NCI-H146 (cell line): ENCODE measurements at regions not wholly inside any gene's neighbourhood (a gene's known extent, or its start where the extent isn't known, plus 50 kb on each side); places are given as distances from the start of the nearest gene placed in this dataset.
"Not testable (repeated sequence)": the region's sequence is repeated elsewhere in the genome, so short reads cannot be mapped to it uniquely, and the experiment has no call there.

Experiments
- DNase-seq: peaks from one replicate; lab custom pipeline; 2025; lab: John Stamatoyannopoulos, UW

DNA sequence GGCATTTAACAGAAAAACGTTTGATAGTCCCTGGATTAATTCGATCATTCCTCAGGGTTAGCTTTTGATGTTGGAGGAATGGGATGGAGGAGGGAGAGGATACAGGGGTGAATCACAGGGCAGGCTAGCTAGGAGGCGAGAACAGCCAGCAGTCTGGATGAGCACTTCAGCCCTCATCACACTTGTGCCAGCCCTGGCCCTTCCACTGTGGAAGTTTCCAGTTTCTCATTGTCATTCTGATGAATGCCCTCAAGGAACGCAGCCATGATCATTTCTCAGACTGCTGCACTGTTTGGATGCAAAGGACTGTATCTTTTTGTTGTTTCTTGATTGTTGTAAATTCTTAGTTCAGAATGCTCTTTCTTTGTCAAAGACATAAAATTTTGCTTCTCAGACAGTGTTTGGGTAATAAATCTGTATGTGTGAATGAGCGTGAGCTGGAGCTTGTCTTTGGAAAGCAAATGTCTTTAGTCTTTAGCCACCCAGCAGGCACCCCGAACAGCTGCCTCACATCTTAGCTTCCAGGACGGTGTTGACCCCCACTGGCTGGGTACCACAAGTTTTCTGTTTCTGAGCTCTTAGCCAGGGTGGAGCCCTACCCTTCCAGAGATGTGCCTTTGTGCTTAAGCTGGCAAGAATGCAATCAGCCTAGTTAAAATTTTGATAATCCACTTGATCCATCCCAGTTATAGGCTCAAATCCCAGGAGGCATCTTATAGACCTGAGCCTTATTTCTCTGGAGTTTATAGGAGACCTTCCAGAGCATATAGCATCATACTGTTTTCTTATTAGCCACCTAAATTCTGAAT, 121.1 kb downstream of the PDCD6IP start:
- DNase-seq: no peak

DNA sequence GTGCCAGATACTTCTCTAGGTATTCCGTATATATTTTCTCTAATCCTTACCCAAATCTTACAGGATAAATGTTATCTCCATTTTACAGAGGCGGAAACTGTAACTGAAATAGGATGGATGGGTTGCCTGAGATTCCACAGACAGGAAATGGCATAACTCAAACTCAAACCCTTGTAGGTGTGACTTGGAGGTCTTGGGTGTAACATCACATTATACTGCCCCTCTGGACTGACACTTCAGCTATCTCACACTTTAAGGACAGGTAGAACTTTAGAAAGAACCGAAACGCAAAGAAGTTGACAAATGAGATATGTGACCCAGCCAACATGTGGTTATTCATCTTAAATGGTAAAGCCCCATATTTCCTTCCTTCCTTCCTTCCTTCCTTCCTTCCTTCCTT, 122.1 kb downstream of the PDCD6IP start:
- DNase-seq: no peak

DNA sequence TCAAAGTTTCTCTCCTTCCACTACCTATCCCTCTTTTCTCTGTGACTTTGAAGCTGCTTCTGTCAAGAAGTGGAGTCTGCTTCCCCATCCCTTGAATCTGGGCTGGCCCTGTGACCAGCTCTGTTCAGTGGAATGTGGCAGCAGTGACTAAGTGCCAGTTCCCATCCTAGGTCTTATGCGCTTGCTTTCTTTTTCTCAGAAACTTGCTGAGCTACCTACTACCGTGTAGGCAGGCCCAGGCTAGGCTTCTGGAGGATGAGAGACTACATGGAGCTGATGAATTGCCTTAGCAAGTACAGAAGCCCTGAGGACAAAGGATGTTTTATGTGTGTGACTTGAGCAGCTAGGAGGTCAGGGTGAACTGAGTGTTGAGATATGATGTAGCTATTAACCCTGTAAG, 123.2 kb downstream of the PDCD6IP start:
- no peak for DNase-seq

DNA sequence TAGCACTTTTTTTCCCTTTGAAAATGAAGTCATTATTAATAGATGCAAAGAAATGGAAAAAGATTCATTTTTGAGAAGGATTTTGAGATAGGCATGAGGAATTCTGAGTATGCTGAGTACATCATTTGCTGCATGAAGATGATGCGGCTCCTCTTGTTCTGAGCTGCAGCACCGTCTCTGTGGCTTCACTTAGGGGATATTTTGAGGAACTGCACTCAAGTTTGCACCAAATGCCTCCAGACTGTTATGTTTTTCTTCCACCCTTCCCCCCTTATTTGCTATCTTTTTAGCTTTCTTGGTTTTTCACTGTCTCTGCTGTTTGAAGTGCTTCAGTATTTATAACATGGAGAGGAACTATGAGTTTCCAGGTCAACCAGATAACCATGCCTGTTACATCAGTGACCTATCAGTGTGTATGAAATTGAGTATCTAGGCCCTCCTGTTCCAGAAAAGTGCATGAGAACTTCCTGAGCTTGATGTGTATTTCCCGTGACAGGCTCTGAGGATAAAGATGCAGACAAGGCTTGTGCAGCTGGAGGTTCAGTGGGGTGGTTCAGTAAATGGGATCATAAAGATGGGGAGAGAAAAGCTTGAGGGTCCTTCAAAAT, 128.7 kb downstream of the PDCD6IP start:
- DNase-seq: no peak

DNA sequence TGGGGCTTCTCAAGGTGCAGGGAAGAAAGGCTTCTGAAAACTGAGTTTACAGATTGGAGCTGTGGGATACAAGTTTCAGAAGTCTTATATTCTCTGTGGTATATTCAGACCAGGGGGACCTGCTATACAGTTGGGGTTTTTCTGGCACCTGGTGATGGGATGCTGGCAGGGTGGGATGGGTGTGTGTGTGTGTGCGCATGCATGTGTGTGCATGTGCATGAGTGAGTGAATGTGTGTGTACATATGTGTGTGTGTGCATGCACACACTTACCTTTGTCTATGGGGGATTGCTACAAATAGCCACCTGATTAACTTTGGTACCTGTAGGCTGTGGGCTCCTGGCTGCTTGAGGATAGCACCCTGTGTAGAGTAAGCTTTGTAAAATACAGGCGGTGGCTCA, 131.4 kb downstream of the PDCD6IP start:
- no peak for DNase-seq

DNA sequence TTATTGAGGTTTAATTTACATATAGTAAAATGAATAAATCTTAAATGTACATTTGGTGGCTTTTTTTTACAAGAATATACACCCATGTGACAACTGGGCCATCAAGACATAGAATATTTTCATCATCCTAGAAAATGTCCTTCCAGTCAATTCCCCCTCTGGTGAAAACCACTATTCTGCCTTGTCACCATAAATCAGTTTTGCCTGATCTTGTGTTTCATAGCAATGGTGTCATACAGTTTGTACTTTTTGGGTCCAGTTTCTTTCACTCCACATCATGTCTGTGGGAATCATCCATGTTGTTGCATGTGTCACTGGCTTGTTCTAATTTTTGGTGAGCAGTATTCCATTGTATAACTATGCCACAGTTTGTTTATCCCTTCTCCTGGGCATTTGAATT, 133.1 kb downstream of the PDCD6IP start:
- DNase-seq: no peak

DNA sequence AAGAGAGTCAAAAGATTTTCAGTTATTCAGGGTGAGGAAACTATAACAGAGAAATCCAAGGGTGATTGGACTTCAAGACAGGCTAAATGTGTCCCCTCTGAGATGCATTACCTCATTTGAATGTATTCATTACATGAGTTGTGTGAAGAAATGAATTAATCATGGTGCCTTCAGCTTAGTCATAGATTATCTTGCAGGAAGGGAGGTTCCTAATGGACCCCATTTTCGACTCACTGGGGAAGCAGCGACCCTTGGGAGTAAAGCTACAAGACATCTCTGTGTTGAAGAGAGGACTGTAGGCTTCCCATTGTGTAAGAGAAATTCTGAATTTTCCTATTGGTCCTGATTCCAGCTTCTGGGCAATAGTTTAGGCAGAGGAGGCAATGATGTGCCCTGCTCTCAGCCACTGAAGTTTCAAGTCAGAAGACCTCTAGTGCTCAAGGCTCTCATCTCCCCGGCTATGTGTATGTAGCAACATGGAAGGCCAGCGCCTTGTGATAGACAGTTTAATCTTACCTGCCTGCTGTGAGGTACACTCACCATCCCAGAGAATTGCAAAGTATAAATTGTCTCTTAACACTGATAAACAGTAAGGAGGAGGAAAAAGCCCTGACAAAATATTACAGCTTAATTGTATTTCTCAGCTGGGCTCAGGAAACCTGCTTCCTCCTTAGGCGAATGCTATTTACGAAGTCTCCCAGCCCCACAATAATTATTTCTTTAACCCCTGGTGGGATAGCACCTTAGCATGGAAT, 133.8 kb downstream of the PDCD6IP start:
- no peak for DNase-seq

DNA sequence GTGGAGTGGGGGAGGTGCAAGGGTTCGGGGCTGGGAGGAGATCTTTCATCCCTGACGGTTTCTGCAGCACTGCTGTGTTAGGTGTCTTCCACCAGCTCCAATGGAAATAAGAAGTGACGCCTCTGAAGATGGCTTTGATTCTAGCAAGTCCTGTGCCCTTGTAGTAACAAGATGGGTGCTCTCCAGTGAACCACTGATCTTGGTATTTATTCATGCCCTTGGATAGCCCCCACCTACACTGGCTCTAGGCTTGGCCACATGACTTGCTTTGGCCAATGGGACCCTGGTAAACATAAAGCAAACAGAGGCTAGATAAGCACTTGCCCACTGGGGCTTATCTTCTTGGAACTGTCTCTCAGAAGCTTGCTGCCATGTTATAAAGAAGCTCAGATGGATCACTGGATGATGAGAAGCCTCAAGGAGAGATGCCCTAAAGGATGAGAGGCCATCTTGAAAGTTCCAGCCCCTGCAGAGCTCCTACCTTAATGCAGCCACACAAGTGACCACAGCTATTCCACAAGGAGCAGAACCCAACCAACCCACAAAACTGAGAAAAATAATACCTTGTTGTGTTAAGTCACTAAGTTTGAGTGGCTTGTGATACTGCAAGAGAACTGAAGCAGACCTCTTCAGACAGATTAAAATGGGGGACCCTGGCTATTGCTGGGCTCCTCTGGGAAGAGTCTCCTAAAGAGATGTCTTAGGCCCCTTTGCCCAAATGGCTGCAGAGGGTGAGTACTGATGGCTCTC, 137.9 kb downstream of the PDCD6IP start:
- DNase-seq: no peak

DNA sequence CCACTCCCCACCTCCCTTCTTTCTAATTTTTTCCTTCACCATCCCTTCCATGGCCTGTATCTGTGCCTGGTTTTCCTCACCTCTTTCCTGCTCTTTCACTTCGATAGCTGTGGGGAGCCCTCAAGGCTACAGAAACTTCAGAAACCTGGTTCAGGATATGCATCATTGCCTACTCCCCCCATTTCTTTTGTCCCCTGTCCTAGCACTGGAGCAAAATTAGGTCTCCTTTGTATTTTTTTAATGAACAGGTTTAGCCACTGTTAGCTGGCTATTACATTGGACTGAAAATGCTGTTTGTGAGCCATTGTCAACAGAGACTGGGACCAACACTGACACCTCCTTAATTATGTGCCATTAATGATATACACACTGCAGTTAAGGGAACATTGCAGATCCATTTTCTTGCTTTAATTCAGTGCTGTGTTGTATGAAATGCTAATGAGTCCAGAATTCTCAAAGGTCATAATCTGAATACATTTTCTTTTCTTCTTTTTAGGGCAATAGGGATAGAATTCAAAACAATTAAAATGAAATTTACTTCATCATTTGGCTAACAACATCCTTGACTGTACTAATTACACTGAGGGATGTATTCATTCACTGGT, 138.6 kb downstream of the PDCD6IP start:
- DNase-seq: no peak

DNA sequence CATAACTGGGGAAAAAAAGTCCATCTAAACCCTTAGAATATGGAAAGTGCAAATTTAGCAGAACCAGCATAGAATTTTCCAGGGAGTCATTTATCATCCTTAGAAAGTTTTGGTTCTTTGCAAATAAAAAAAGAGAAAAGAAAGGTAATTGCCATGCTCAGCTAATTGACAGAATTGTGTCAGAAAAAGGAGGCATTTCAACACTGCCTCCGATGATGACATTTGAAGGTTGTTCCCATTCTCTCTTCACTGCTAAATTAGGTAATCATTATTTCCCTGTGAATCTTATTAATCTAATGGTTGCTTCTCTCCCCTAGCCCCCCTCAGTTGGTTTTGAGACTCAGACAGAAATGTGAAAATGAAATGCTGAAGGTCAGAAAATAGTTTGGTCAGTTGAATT, 139.2 kb downstream of the PDCD6IP start:
- DNase-seq: no peak

DNA sequence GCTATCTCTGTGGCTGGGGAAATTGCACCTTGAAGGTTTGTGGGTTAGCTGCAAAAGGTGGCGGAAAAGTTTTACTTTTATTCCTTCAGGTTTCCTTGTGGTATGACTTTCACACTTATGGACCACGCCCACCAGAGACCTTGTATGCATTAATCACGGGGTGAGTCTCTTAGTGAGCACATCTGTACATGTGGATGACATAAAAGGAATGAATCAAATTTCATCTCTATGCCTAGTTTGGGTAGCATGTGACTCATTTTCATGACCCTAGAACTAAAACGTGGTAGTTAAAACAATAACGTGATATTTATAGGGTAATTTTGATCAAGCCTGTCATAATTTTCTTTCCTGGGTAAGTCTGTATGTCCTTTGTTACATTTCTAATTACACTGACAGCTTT, 141.7 kb downstream of the PDCD6IP start:
- no peak for DNase-seq

DNA sequence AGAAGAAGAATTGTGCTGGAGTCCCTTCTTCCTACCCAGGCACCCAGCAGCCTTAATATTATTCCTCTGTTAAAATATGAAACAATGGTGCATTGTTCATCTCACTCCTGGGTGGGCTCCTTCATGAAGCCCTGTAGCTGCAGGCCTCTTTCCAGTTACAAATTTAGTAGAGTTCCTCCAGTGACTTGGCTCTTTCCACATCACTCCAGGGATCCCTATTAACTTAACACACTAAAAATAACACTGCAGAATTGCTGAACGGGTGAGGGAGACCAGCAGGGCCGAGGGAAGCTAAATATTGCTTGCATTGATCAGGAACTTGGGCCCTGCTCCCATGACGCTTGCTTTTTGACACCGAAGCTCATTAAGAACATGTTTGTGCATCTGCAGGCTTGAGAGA, 142.3 kb downstream of the PDCD6IP start:
- no peak for DNase-seq

DNA sequence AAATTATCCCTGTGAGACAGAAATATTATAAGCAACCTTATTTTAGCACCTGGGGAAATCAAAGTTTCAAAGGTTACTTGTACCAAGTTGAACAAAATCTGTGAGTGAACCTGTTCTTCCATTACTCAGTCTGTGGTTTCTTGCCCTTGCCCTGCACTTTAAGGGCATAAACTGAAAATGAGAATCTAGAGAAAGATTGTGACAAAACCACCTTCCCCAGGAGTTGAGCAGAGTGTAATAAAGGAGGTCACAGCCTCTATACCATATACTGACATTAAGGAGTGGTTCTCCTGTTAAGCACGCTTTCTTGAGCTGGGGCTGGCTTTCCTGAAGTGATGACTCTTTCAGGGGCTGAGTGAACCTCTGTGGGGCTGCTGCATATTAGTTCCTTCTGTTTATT, 143.4 kb downstream of the PDCD6IP start:
- no peak for DNase-seq

DNA sequence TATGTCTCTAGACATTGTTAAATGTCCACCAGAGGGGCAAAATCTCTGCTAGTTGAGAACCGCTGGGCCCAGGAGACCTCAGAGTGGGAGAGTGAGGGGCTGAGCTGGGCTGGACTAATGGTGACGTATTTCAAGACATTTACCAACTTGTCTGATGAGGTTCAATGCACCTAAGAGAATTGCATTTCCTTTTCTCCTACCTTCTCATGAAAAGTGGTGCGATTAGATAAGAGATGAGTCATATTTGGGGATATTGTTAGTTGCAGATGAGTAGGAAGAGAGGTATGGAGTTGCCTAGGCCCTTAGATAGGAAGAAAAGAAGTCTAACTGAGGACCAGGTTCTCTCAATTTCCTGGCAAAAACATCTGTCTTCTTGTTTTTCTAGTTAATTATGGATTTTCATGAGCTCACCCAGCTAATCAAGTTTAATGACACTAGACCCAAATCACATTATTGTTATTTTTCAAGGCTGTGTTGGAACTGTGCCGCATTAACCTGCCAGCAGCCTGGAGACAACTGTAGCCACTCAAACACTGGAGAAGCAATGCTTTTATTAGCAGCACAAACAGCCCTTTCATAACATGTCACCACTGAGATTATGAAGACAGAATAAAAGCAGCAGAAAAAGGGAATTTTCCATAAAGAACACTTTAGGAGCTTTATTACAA, 144.2 kb downstream of the PDCD6IP start:
- DNase-seq: no peak

DNA sequence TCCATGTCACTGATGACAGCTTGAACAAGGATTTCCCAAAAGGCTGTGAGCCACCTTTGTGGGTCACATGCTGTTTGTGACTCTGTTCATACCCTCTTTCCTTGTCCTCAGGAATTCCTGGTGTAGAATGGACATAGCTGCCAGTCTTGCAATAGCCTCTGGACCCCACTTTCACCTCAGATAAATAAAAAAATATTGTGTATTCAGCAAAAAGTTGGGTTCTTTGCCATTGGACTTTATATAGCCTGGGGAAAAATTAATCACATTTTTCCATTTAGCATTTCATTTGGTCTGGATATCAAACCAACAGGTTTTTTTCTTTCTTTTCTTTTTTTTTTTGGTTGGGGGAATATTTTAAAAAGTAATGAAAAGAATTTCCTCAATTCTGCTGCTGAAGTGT, 144.8 kb downstream of the PDCD6IP start:
- DNase-seq: no peak

DNA sequence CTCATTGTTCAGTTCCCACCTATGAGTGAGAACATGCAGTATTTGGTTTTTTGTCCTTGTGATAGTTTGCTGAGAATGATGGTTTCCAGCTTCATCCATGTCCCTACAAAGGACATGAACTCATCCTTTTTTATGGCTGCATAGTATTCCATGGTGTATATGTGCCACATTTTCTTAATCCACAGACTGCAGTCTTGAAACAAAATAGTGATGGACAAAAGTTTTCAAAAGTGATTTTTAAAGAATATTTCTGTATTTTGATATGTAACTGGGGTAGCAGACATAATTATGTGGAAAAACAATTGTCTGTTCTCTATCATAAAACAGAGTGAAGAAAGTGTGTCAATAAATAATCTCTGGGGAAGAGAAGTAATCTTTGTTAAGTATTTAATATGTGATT, 148.2 kb downstream of the PDCD6IP start:
- not testable (repeated sequence) for DNase-seq

DNA sequence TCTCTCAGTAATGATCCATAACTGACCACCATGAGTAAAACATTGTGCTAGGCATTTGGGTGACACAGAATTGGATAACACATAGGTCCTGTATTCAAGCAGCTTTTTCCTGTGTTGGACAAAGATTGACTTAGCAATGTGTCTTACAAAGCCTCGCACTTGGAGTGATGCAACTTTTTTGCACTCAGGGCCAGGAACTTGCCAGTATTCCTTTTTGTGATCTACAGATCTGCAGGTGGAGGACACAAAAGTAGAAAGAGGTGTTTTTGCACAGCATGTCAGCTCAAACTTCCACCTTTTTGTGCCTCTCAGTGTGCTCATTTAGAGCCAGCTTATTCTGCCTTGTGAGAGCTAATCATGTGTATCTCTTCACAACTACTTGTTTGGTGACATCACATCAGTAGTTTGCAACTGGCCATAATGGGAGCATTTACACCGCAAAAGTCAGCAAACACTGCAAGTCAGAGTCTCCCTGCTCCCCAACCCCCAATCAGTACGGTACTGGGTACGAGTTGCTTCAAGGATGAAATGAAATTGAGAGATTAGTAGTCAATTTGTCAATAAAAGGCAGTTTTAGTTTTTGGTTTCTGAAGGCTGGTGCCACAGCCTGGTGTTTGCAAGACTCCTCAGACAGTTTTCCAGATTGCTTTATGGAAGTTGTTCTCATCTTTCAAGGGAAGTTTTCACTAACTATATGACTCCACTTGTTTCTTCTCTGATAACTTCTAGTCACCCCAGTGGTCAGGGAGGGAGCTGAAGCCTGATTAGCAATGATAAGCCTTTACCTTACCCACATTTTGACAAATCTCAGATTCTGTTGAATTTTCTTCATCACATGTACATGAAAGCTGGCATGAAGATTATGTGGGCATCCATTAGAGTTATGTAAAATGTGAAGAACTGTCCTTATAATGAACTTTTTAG, 149.1 kb downstream of the PDCD6IP start:
- DNase-seq: no peak

DNA sequence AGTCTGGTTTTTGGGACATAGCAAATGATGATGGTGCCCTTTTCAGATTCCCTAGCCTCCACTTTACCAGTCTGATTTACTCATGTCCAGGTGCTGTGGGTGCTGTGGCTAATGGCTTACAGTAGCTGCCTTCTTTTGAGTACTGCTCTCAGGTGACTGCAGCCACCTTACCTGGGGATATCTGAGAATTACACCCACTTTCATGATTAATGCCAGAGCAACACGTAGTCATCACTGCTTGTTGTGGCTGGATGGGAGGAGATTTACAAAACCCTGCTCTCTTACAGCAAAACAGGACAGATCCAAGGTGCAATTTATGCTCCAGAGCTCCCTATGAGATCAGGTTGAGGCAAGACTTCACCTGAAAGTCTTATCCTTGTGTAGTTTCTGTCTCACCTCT, 150.6 kb downstream of the PDCD6IP start:
- DNase-seq: no peak

DNA sequence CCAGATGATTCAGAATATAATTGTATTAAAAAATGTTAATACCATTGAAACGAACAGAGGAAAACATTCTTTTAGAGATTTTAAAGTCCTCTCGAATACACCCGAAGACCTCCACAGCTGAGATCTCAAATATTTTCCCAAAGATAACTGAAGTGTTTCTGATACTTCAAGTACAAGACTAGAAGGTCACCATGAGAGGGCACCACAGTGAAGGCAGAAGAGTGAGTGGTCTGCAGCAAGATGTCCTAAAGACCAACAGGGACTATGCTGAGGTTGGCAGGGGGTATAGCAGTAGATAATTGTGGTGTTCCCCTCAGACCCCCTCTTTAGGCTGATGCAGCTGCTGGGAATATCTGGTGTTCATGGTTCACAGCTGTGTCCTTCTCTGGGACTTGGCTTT, 156.5 kb downstream of the PDCD6IP start:
- DNase-seq: no peak

DNA sequence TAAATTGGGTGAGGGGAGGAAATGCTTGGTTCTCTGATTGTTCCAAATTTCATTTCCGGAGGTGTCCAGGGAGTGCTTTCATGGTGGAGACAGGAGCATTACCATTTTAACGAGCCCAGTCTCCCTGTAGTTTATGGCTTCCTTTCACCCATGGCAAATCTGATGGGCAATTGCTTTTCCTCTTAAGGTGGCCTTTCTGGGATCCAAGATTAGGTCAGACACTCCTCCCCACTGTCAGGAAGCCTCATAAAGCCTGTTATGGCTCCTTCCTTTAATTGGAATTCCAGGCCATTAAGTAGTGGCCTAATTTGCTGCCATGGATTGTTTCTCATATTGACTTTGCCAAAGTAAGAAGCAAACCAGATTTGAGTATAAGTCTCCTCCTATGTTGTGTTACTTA, 157.8 kb downstream of the PDCD6IP start:
- DNase-seq: no peak
